NCI-H146 (cell line): ENCODE measurements at regions not wholly inside any gene's neighbourhood (a gene's known extent, or its start where the extent isn't known, plus 50 kb on each side); places are given as distances from the start of the nearest gene placed in this dataset.

ENCODE experiments used
- DNase-seq: peaks from one replicate; lab custom pipeline; 2025; lab: John Stamatoyannopoulos, UW

DNA sequence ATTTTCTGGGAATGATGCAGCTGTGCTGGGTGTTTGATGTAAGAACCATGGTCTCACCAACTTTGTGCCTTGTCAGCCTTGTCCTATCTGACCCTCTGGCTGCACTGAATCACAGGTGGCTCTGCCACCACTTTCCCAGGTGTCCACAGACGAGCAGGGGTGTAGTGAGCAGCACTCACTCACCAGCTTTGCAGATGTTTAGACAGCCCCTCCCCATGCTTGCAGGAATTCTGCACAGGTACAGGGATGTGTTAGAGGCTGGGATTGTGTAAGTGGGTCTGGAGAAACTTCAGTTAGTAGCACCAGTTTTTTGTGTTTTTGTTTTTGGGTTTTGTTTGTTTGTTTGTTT, 88.2 kb upstream of the NAA20 start:
- DNase-seq: no peak

GRCh38 chr20:19929481-19930145, 87.5 kb upstream of the NAA20 start:
- no peak for DNase-seq

DNA sequence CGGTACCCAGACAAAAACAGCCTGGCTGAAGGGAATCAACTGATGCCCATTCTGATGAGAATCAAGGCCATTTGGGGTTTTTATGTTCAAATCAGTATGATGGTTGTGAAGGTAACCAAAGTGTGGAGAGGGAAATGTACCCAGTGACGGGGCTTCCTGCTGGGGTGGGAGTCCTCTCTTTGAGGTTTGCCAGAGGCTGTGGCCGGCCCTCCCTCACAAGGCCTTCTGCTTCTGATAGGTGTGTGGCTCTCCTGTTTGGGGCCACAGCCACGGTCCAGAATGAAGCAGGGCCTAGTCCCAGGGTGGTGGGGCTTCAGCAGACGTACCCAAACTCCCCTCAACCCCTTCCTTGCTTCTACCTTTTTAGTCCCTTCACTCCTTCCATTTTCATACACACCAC, 86.7 kb upstream of the NAA20 start:
- no peak for DNase-seq

- no peak for DNase-seq
Measured at GRCh38 chr20:19932170-19932667, 84.9 kb upstream of the NAA20 start.

GRCh38 chr20:19934792-19935491, 82.2 kb upstream of the NAA20 start:
- DNase-seq: peak; percentile 77

DNA sequence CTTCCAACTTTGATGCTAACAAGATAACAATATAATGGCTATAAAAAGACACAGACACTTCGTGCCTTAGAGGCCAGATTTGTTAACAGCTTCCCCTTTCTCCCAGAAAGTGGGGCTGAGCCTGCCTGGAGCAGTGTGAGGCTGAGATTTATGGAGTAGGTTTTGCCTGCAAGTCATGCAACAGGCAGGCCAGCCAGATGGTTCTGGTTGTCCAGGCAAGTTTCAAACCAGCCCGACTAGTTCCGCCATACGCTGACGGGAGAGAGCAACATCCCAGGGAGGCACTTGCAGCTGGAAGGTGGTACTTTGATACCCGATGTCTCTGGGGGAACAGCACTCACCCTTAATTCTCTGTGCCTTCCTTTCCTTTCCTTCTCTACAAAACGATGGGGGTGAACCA, 81.3 kb upstream of the NAA20 start:
- no peak for DNase-seq

GRCh38 chr20:19936466-19937200, 80.5 kb upstream of the NAA20 start:
- DNase-seq: no peak

DNA sequence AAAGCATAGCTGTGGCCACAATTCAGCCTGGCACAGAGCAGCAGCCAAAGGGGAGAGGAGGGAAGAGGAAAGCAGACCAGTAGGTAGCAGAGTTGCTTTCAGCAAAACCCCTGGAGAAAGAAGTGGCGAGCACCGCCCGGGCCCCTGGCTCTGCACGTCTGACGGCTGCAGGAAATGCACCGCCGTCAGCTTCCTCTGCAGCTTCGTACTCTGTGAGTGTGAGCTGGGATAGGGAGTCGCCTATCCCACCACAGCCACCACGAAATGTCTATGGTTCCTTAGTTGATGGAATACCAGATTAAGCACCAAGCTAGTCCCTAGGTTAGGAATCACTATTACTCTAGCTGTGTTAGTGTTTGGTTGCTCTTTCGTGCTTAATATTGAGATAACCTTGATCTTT, 79.9 kb upstream of the NAA20 start:
- no peak for DNase-seq

DNA sequence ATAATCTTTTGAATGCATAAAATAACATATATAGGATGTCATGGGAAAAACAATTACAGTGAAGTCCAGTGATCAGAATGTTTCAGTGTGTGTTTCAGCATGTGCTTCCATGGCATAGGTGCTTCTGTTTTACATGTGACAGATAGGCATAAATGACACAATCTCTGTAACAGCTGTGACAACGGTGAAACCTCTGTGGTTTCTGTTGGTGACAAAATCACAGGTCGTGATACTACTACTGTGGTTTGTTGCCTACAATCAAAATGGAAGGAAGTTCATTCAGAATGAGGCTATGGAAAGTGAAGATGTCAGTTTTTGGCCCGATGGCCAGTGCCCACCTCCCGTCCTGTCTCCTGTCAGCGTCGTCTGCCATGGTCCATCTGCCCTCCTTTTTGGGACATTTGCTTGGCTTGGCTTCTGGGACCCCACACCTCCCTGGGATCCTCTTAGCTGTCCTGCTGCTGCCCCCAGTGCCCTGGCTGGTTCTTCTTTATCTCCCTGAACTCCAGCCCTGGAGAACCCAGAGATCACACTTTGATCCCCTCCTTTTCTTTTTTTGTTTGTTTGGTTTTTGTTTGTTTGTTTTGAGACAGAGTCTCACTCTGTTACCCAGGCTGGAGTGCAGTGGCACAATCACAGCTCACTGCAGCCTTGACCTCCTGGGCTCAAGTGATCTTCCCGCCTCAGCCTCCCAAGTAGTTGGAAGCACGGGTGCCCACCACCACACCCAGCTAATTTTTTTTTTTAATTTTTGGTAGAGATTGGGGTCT, 79.3 kb upstream of the NAA20 start:
- no peak for DNase-seq

DNA sequence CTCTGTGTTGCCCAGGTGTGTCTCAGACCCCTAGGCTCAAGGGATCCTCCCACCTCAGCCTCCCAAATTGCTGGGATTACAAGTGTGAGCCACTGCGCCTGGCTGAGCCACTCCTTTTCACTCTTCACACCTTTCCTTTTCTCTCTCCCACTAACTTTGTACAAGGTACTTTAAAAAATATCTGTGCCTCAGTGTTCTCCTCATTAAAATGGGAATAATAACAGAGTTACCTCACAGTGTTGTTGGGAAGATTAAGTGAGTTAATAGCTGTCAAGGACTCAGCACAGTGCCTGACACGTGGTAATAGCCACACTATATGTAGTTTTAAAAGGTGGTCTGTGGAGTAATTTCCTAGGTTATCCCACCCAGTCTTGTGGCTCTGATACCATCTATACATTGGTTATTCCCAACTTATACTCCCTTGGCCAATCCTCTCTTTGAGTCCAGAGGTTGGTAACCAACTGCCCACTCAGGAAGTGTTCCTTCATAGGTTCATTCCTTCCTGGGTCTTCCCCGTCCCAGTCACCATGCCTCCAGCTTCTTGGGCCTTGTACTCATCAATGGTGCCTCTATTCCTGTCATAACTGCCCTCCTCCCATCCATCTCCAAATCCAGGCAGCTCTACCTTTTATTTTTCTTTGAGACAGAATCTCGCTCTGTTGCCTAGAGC, 78.6 kb upstream of the NAA20 start:
- DNase-seq: no peak

DNA sequence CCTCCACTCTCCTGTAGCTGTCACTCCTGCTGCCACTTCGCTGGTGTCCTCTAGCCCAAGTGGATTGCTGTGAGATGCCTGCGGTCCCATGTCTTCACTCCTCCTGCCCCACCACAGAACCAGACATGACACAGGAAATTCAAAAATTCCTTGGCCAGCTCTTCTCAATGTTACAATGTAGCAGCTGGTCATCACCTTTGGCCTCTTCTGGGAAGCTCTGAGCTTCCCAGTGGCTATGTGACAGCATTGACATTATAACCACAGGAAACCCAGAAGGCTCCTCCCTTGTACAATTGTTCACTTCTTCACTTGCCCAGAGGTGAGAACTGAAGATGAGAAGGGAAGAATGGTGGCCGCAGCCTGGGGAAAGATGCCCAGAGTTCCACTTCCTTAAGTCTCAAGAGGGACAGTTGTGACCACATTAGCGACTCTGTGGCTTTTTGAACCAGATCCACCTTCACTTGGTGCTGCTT, 76.1 kb upstream of the NAA20 start:
- DNase-seq: no peak

DNA sequence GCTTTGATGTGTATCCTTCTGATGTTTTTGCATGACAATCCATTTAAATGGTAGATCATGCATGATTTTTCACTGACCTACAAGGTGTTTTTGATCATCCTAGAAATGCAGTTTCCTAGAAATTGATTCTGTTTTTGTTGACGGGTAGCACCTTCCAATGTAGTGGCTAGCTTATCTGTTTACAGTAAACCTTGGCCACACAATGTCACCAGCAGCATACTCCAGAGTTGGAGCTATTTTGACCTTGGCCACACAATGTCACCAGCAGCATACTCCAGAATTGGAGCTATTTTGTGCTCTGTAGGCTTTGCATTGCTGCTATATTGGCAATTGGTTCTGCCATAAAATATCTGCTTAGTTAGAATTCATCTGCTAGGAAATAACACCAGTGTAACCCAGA, 74.6 kb upstream of the NAA20 start:
- DNase-seq: no peak

GRCh38 chr20:19943061-19943521, 74.1 kb upstream of the NAA20 start:
- no peak for DNase-seq

GRCh38 chr20:19944772-19945459, 72.2 kb upstream of the NAA20 start:
- no peak for DNase-seq

- DNase-seq: no peak
Measured at GRCh38 chr20:19945732-19946670, 71.2 kb upstream of the NAA20 start.

DNA sequence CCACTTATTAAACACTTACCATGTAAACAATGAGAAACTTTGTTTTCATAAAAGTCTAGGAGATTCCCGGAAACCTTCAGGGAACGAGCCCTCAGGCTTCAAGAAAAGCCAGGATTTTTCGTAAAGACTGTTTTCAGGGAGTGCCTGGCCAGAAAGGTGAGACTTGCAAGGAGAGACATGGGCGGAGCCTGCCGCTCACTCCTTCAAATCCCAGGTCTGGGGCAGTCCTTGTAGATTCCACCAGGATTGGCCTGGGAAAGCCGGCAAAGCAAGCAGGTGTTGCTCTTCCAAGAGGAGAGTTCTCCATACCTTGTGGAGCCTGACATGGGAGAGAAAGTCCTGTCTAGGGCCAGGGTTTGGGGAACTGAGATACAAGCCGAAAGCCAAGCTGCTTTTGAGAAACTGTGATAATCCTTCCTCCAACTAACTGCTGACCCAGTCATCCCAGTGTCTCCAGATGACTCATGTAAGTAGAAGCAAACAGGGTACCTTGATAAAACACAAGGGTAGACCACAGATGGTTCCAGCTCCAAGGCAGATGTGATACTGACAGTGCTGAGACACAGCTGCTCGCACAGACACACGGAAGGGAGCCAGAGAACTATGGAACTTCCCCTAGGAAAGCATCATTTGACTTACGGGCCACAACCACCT, 69.4 kb upstream of the NAA20 start:
- DNase-seq: no peak

- no peak for DNase-seq
Measured at GRCh38 chr20:19949195-19949867, 67.8 kb upstream of the NAA20 start.

GRCh38 chr20:19950042-19950441, 67.1 kb upstream of the NAA20 start:
- no peak for DNase-seq

DNA sequence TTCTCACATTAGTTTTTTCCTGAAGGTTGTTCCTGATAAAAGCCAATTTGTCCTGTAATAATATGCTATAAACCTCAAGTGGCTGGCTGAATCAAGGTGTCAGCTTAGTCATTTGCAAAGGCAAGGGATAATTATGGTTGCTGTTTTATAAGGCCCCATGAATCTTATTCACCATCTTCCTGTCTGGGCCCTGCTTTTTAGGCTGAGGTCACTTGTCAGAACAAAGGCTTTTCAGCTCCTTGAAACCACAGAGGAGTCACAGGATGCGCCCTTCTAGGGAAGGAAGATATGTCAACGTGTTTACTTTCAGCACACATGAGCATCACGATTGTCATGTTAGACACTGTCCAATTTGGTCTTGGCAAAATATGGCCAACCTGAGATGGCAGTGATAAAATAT, 64.8 kb upstream of the NAA20 start:
- no peak for DNase-seq
